ENCODE measurements at regions not wholly inside any gene's neighbourhood (a gene's known extent, or its start where the extent isn't known, plus 50 kb on each side); places are given as distances from the start of the nearest gene placed in this dataset.

- TF ChIP-seq CTCF (IDR thresholded peaks at IDR 0.05) (no peak), POLR2A (IDR thresholded peaks at IDR 0.05) (no peak)
These were observed 194.6 kb upstream of the ARID1B start for GRCh38 chr6:156582509-156582992.

Measured in body of pancreas (tissue), 4 donors.